ENCODE measurements at regions not wholly inside any gene's neighbourhood (a gene's known extent, or its start where the extent isn't known, plus 50 kb on each side); places are given as distances from the start of the nearest gene placed in this dataset.

DNA sequence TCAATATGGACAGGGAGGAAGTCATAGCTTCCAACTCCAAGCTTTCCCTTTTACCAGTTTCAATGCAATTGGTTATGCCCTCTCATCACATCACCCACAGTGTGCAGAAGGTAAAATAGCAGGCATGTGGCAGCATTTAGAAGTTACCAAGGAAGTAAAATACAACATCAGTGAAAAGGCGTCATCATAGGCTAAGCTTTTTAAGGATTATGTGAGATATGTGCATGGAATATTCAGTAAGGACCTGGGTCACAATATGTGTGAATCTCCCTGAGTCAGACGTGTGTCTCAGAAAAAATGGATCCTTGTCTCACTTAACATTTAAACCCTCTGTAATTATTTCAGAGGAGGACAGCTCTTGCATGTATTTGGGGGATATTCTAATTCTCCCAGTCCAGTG lies 522.8 kb upstream of the POM121L12 start:
- no peak overlapping the region for H2BK12ac ChIP-seq (ENCODE audit: low read depth, low read length)
- no peak overlapping the region for H3K4me2 ChIP-seq (ENCODE audit: insufficient read depth in 1 of 2, low read depth in 2 of 2, low read length in 2 of 2)
- H4K20me1 ChIP-seq (replicated peaks in 1 of 2; ENCODE audit: control insufficient read depth in 1 of 2, insufficient read depth in 2 of 2, low read length in 2 of 2) = no peaks in the 10 kb centered on the region
- H3K23me2 ChIP-seq (ENCODE audit: low read depth, low read length) = no peaks in the 10 kb centered on the region
- no peak overlapping the region for H2BK20ac ChIP-seq (ENCODE audit: low read length)
- no peak overlapping the region for H4K91ac ChIP-seq (replicated peaks; ENCODE audit: insufficient read length, low read length)
- FAIRE-seq = no peak
- no peaks in the 10 kb centered on the region for H3K79me2 ChIP-seq (ENCODE audit: control insufficient read depth in 1 of 2, insufficient read depth in 2 of 2, low read length in 2 of 2)
- H2AK5ac ChIP-seq (ENCODE audit: low read depth, low read length) = no peak overlapping the region
- no peak for DNase-seq (ENCODE audit: low read depth in 1 of 2, low spot score in 2 of 2)
- TF ChIP-seq CBX5 (IDR thresholded peaks at IDR 0.05; ENCODE audit: low read depth, low read length) (no peak), SUZ12 (IDR thresholded peaks at IDR 0.05; ENCODE audit: low read length) (no peak)
- no peak overlapping the region for H2BK5ac ChIP-seq (ENCODE audit: low read depth, low read length)
- no peak overlapping the region for H3K9ac ChIP-seq (replicated peaks in 1 of 4; ENCODE audit: extremely low read depth in 1 of 4, low read depth in 3 of 4, low read length in 3 of 4)
- no peak overlapping the region for H3K18ac ChIP-seq (ENCODE audit: extremely low read depth, low read length)
- H3K14ac ChIP-seq (ENCODE audit: insufficient read length) = no peak overlapping the region
- no peak overlapping the region for H2BK120ac ChIP-seq (replicated peaks; ENCODE audit: low read depth, low read length)
- no peak overlapping the region for H3K23ac ChIP-seq (ENCODE audit: insufficient read length)
- CTCF ChIA-PET (ENCODE audit: partially characterized antibody) = interaction anchor here (1.2 to 1.7 kb wide), 2 partner anchors 9 to 14 kb away, joined by 5 to 6 read pairs; no protein-coding TSS in a partner anchor
- no peaks in the 10 kb centered on the region for H3K79me1 ChIP-seq (ENCODE audit: low read depth, low read length)
- 92% methylated on average over 2 of the region's 2 CpGs; no CpG with 5 or more reads in 1 of the 2 experiments for WGBS, 2 experiments (ENCODE audit: extremely low coverage in 1 of 2, insufficient coverage in 1 of 2, insufficient read length in 1 of 2, insufficient replicate concordance in 2 of 2, low coverage in 1 of 2, low lambda C conversion rate in 2 of 2, missing lambda C conversion rate in 1 of 2)
- no peaks in the 10 kb centered on the region for H3K4me1 ChIP-seq (replicated peaks in 1 of 4; ENCODE audit: control insufficient read depth in 3 of 4, insufficient read depth in 4 of 4, low read length in 3 of 4)
- no peak overlapping the region for H4K5ac ChIP-seq (ENCODE audit: insufficient read length, low read depth, low read length)
- H2BK15ac ChIP-seq (ENCODE audit: low read length) = no peak overlapping the region
- H3K36me3 ChIP-seq (ENCODE audit: control insufficient read depth in 2 of 4, insufficient read depth in 4 of 4, low read length in 3 of 4) = no peaks in the 10 kb centered on the region
- POLR2A ChIA-PET (ENCODE audit: partially characterized antibody) = no interaction called here
- no peaks in the 10 kb centered on the region for H3K27me3 ChIP-seq (replicated peaks in 1 of 4; ENCODE audit: control insufficient read depth in 3 of 4, extremely low read depth in 1 of 4, insufficient read depth in 3 of 4, low read length in 3 of 4)
- H2AFZ ChIP-seq (ENCODE audit: low read length) = 0 out of 2 replicates have a peak overlapping the region, but pooled peaks have one; percentile 34
- no peak overlapping the region for H3K27ac ChIP-seq (ENCODE audit: low read depth, low read length)
- no peaks in the 10 kb centered on the region for H3K9me3 ChIP-seq (ENCODE audit: insufficient read depth in 2 of 2, low read depth in 1 of 2, low read length in 1 of 2)
- no peak overlapping the region for H4K8ac ChIP-seq (ENCODE audit: extremely low read depth, insufficient read depth, low read length)
- H3K4me3 ChIP-seq (ENCODE audit: extremely low read depth in 1 of 4, insufficient read depth in 2 of 4, low read depth in 3 of 4, low read length in 4 of 4) = no peak overlapping the region
- H3K56ac ChIP-seq (replicated peaks; ENCODE audit: insufficient read length, low read depth, low read length) = no peak overlapping the region
- no peak overlapping the region for H3K4ac ChIP-seq (replicated peaks; ENCODE audit: insufficient read length, low read depth, low read length)

Measured in H1 (cell line).